CD4-positive, alpha-beta memory T cell (primary cell): ENCODE measurements at regions not wholly inside any gene's neighbourhood (a gene's known extent, or its start where the extent isn't known, plus 50 kb on each side); places are given as distances from the start of the nearest gene placed in this dataset.

Experiments used
- CTCF ChIA-PET: fragments of 350-600 bp; sonication (Branson Sonifier 250); formaldehyde crosslinking; loops from one replicate; lab custom pipeline; 2021; ENCODE audit warnings: inconsistent platforms; ENCODE audit not compliant: partially characterized antibody; lab: Charles Lee
- POLR2A ChIA-PET: fragments of 350-600 bp; sonication (Branson Sonifier 250); formaldehyde crosslinking; loops from one replicate; lab custom pipeline; 2021; ENCODE audit not compliant: partially characterized antibody; lab: Charles Lee
- DNase-seq, 5 donors: peaks; one replicate each; pipeline versions ENCODE4 v3.0.0 to v3.0.0-alpha.2; 2020 to 2022; ENCODE audit warnings: mixed read lengths in 1 of 5
- H3K27ac ChIP-seq: one replicate; pipeline ENCODE4 v1.7.0; 2013; ENCODE audit warnings: low read depth, low read length
- H3K27me3 ChIP-seq: 2 replicates; pipeline ENCODE4 v1.7.0; 2013; ENCODE audit warnings: mild to moderate bottlenecking, low read length, moderate library complexity; ENCODE audit not compliant: insufficient read depth
- H3K36me3 ChIP-seq: 2 replicates; pipeline ENCODE4 v1.7.0; 2013; ENCODE audit warnings: mild to moderate bottlenecking, low read length, moderate library complexity; ENCODE audit not compliant: insufficient read depth
- H3K4me1 ChIP-seq: 2 replicates; pipeline ENCODE4 v1.7.0; 2013; ENCODE audit warnings: mild to moderate bottlenecking, low read length, moderate library complexity; ENCODE audit not compliant: insufficient read depth
- H3K4me3 ChIP-seq, 2 donors: one replicate each; pipeline ENCODE4 v1.7.0; 2013; ENCODE audit warnings: low read length in 2 of 2, mild to moderate bottlenecking in 1 of 2
- H3K9me3 ChIP-seq, 2 donors: one replicate each; pipeline ENCODE4 v1.7.0; 2013; ENCODE audit warnings: low read length in 2 of 2, control low read depth in 1 of 2; ENCODE audit not compliant: control insufficient read depth in 1 of 2
- H3K27ac Mint-ChIP-seq, 7 donors: one replicate each; pipeline ENCODE4 v1.8.0; 2020 to 2021; ENCODE audit warnings: mixed read lengths in 7 of 7, mild to moderate bottlenecking in 6 of 7, inconsistent platforms in 3 of 7, moderate library complexity in 3 of 7
- H3K27me3 Mint-ChIP-seq, 2 donors: one replicate each; pipeline ENCODE4 v1.8.0; 2020 to 2021; ENCODE audit warnings: mixed read lengths in 2 of 2
- H3K36me3 Mint-ChIP-seq, 2 donors: one replicate each; pipeline ENCODE4 v1.8.0; 2020 to 2021; ENCODE audit warnings: mixed read lengths in 2 of 2, inconsistent platforms in 1 of 2, mild to moderate bottlenecking in 1 of 2
- H3K4me1 Mint-ChIP-seq, 4 donors: one replicate each; pipeline ENCODE4 v1.8.0; 2020 to 2021; ENCODE audit warnings: mixed read lengths in 4 of 4, mild to moderate bottlenecking in 1 of 4
- H3K4me3 Mint-ChIP-seq, 8 donors: one replicate each; pipeline ENCODE4 v1.8.0; 2020 to 2021; ENCODE audit warnings: mixed read lengths in 8 of 8, mild to moderate bottlenecking in 7 of 8, moderate library complexity in 6 of 8, inconsistent platforms in 3 of 8
- H3K9me3 Mint-ChIP-seq, 8 donors: one replicate each; pipeline ENCODE4 v1.8.0; 2020 to 2021; ENCODE audit warnings: mixed read lengths in 8 of 8, mild to moderate bottlenecking in 5 of 8, inconsistent platforms in 3 of 8, moderate library complexity in 1 of 8
- intact Hi-C: fragments of 100-400 bp; cut with micrococcal nuclease; formaldehyde crosslinking; loops from one replicate; pipeline ENCODE4 v1.15.1; 2023

DNA sequence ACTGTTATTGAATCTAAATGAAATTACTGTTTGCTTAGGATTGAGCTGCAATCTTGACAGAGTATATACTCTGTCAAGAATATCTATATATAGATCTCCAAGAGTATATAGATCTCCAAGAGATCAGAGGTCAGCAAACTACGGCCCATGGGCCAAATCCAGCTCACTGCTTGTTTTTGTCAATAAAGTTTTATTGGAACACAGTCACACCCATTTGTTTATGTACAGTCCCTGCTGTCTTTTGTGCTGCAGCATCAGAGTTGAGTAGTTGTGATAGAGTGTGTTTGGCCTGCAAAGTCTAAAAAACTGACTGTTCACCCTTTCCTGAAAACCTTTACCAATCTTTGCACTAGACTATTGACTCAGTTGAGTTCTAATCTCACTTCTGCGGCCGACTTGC, 66.3 kb upstream of the NPVF start:
- DNase-seq = no peak
- Mint-ChIP-seq H3K4me3 (no peak overlapping the region), H3K9me3 (no peaks in the 10 kb centered on the region), H3K27me3 (peaks cover 5 to 6% of the 10 kb centered on the region in 2 donors), H3K27ac (no peak overlapping the region), H3K4me1 (no peaks in the 10 kb centered on the region), H3K36me3 (no peaks in the 10 kb centered on the region)
- ChIA-PET CTCF (no interaction called here), POLR2A (no interaction called here)
- Histone ChIP-seq H3K36me3 (no peaks in the 10 kb centered on the region), H3K27me3 (no peaks in the 10 kb centered on the region), H3K9me3 (no peaks in the 10 kb centered on the region), H3K27ac (no peak overlapping the region), H3K4me3 (no peak overlapping the region), H3K4me1 (no peaks in the 10 kb centered on the region)
- intact Hi-C loops = no loop called here

DNA sequence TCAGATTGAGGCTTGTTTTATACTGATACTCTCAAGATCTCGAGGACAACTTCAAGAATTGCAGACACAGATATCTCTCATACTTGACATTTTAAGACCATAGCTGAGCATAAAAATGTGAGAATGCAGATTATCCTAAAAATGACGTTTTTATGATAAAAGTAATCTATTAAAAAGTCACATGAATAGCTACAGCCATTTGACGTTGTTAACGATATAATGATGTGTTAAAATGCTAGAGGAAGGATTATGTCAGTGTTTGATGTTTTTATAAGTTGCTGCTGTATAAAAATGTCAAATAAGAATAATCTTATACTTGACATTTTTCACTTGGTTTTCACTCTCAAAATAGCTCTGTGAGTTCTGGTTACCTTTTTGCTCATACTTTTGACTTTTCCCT, 67.1 kb upstream of the NPVF start:
- no peaks in the 10 kb centered on the region for H3K36me3 Mint-ChIP-seq
- Histone ChIP-seq H3K9me3 (no peaks in the 10 kb centered on the region), H3K27ac (no peak overlapping the region), H3K36me3 (no peaks in the 10 kb centered on the region), H3K4me1 (no peaks in the 10 kb centered on the region), H3K4me3 (no peak overlapping the region), H3K27me3 (no peaks in the 10 kb centered on the region)
- no peak overlapping the region for H3K27ac Mint-ChIP-seq
- no peaks in the 10 kb centered on the region for H3K4me1 Mint-ChIP-seq
- CTCF ChIA-PET = no interaction called here
- no peak for DNase-seq
- no peaks in the 10 kb centered on the region for H3K9me3 Mint-ChIP-seq
- intact Hi-C loops = no loop called here
- POLR2A ChIA-PET = no interaction called here
- H3K27me3 Mint-ChIP-seq = peaks cover 5 to 6% of the 10 kb centered on the region in 2 donors
- H3K4me3 Mint-ChIP-seq = no peak overlapping the region

DNA sequence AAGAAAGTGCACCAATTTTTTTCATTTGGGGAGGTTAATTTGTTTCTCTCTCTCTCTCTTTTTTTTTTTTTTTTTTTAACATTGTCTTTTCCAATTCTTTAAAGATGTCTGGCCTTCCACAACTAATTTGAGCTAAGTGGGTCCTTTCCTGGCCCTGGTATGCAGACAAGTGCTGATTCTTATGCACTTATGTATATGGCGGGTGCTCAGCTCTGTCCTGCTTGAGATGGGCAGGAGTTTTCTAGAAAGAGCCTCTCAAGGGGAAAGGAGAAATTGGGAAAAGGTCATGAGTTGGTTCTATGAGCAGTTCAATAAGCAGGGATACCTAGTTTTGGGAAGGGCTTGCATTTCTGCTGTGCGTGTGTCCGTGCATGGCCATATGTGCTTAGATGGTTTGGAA, 67.8 kb upstream of the NPVF start:
- no peaks in the 10 kb centered on the region for H3K9me3 ChIP-seq
- Mint-ChIP-seq H3K9me3 (no peaks in the 10 kb centered on the region), H3K27ac (no peak overlapping the region), H3K4me1 (no peaks in the 10 kb centered on the region), H3K4me3 (no peak overlapping the region), H3K36me3 (no peaks in the 10 kb centered on the region), H3K27me3 (peaks cover 9% of the 10 kb centered on the region in 2 donors)
- H3K4me1 ChIP-seq = no peaks in the 10 kb centered on the region
- no peak overlapping the region for H3K27ac ChIP-seq
- ChIA-PET CTCF (interaction anchor here (0.7 kb wide), 1 partner anchor 59 kb away, joined by 4 read pairs; no protein-coding TSS in a partner anchor), POLR2A (no interaction called here)
- H3K4me3 ChIP-seq = no peak overlapping the region
- intact Hi-C loops = no loop called here
- no peaks in the 10 kb centered on the region for H3K36me3 ChIP-seq
- no peaks in the 10 kb centered on the region for H3K27me3 ChIP-seq
- no peak for DNase-seq

DNA sequence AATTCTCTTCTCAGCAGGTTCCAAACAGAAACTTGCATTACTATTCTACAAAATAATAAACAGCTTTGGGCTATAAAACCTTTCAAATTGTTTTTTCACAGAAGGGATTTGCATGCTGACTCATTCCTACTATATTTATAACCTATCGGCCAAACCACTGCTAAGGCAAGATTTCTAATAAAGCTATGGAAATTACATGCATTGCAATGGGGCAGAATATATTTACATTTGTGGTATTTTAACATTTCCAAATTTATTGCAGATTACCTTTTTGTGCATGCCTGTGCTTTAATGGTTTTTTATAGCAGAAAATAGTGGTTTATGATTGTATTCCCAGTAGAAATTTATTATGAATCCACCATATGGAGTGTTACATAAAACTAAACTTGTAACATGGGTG, 69.0 kb upstream of the NPVF start:
- no peaks in the 10 kb centered on the region for H3K4me1 ChIP-seq
- Mint-ChIP-seq H3K4me3 (no peak overlapping the region), H3K27me3 (peaks cover 9% of the 10 kb centered on the region in 2 donors), H3K27ac (no peak overlapping the region), H3K36me3 (no peaks in the 10 kb centered on the region), H3K4me1 (no peaks in the 10 kb centered on the region), H3K9me3 (no peaks in the 10 kb centered on the region)
- intact Hi-C loops = no loop called here
- POLR2A ChIA-PET = no interaction called here
- no peaks in the 10 kb centered on the region for H3K27me3 ChIP-seq
- CTCF ChIA-PET = no interaction called here
- H3K36me3 ChIP-seq = no peaks in the 10 kb centered on the region
- H3K4me3 ChIP-seq = no peak overlapping the region
- DNase-seq = no peak
- no peak overlapping the region for H3K27ac ChIP-seq
- no peaks in the 10 kb centered on the region for H3K9me3 ChIP-seq

DNA sequence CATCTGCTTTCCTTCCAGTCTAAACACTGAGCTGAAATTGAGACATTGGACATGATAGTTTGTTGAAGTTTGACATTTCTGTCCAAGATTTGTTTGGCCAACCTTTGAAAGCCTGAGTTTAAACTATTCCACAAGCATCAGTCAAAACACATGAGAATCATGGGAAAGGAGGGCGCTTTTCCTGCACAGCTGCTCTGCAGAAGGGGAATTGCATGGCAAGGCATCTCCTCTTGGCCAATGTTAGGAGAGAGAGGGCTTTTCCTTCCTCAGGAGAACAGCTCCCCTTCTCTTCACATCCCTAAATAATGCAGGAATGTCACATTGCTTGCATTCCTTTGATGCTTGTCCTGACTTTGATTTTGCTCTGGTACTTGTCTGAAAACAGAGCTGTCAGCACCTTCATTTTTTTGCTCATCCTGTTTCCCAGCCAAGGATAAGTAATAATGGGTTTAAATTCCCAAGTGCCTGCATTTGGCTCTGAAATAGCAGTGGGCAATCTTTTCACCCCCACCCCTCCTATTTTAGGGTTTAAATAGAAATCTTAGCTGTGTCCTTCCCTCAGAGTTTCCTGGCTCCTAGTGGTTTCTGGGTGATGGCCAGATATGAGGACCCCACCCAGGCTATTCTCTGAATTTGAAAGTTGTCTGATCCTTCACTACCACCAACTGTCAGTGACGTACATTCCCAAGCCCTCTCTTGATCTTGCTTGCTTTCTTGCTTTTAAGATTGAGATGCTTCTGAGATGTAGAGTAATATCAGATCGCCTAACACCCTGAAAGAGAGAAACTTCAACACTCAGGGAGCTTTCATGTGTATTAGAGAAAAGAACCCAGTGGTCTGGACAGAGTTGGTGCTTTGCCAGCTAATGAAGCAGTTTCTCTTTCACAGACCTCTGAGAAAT, 75.2 kb upstream of the NPVF start:
- no peak overlapping the region for H3K4me3 Mint-ChIP-seq
- CTCF ChIA-PET = no interaction called here
- H3K4me1 ChIP-seq = no peaks in the 10 kb centered on the region
- peaks cover 12 to 16% of the 10 kb centered on the region in 2 donors for H3K27me3 Mint-ChIP-seq
- no peak overlapping the region for H3K27ac Mint-ChIP-seq
- H3K27me3 ChIP-seq = no peaks in the 10 kb centered on the region
- no peaks in the 10 kb centered on the region for H3K4me1 Mint-ChIP-seq
- H3K36me3 Mint-ChIP-seq = no peaks in the 10 kb centered on the region
- no peak overlapping the region for H3K4me3 ChIP-seq
- H3K9me3 ChIP-seq = no peaks in the 10 kb centered on the region
- POLR2A ChIA-PET = no interaction called here
- H3K9me3 Mint-ChIP-seq = no peaks in the 10 kb centered on the region
- DNase-seq = no peak
- no peak overlapping the region for H3K27ac ChIP-seq
- H3K36me3 ChIP-seq = no peaks in the 10 kb centered on the region
- intact Hi-C loops = no loop called here

DNA sequence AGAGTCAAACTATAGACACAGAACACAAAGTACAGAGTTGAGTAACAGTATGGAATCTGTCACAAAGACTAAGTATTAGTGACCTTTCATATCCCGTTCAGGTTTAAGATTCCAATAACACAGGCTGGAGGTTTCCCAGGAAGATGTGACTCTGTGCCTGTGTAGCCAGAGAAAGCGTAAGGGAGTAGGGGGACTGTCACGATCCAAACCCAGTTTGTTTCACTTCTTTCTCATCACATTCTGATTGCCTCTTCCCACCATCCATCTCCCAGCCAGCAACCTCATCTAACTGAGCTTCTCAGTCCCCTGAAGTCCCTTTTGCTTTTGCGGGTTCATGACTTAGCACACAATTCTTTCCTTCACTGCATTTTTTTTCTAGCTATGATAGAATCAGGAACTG, 76.4 kb upstream of the NPVF start:
- ChIA-PET POLR2A (no interaction called here), CTCF (no interaction called here)
- no peaks in the 10 kb centered on the region for H3K4me1 ChIP-seq
- intact Hi-C loops = no loop called here
- Mint-ChIP-seq H3K27me3 (peaks cover 12 to 16% of the 10 kb centered on the region in 2 donors), H3K27ac (no peak overlapping the region), H3K4me3 (no peak overlapping the region), H3K4me1 (no peaks in the 10 kb centered on the region), H3K9me3 (no peaks in the 10 kb centered on the region), H3K36me3 (no peaks in the 10 kb centered on the region)
- DNase-seq = no peak
- H3K4me3 ChIP-seq = no peak overlapping the region
- H3K27ac ChIP-seq = no peak overlapping the region
- H3K9me3 ChIP-seq = no peaks in the 10 kb centered on the region
- H3K27me3 ChIP-seq = no peaks in the 10 kb centered on the region
- H3K36me3 ChIP-seq = no peaks in the 10 kb centered on the region

DNA sequence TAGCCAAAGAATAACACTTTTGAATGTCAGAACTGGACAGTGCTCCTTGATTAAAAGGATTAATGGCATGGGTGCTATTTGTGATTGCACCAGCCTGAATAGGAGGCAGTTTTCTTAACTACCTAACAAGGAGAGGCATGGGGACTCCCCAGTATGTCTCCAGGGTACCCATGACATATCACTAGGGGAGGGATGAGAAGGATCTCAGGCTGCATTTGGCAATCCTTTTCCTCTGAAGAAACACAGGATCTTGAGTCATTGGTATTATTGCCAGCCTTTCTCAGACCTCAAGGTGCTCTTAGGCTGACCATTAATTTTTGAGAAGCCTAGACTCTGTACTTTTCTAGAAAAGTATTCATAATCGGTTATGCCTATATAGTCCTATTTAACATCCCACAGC, 77.5 kb upstream of the NPVF start:
- intact Hi-C loops = no loop called here
- Histone ChIP-seq H3K9me3 (no peaks in the 10 kb centered on the region), H3K4me3 (no peak overlapping the region), H3K4me1 (no peaks in the 10 kb centered on the region), H3K36me3 (no peaks in the 10 kb centered on the region), H3K27ac (no peak overlapping the region), H3K27me3 (no peaks in the 10 kb centered on the region)
- H3K4me3 Mint-ChIP-seq = no peak overlapping the region
- H3K27ac Mint-ChIP-seq = no peak overlapping the region
- H3K4me1 Mint-ChIP-seq = no peaks in the 10 kb centered on the region
- DNase-seq = no peak
- no peaks in the 10 kb centered on the region for H3K9me3 Mint-ChIP-seq
- peaks cover 8 to 15% of the 10 kb centered on the region in 2 donors for H3K27me3 Mint-ChIP-seq
- ChIA-PET CTCF (interaction anchor here (0.9 kb wide), 1 partner anchor 50 kb away, joined by 3 read pairs; no protein-coding TSS in a partner anchor), POLR2A (no interaction called here)
- no peaks in the 10 kb centered on the region for H3K36me3 Mint-ChIP-seq
